Astrocyte (in vitro differentiated cells and primary cell): ENCODE measurements at regions not wholly inside any gene's neighbourhood (a gene's known extent, or its start where the extent isn't known, plus 50 kb on each side); places are given as distances from the start of the nearest gene placed in this dataset.

ENCODE experiments used
- DNase-seq: peaks from one replicate; pipeline ENCODE4 v3.0.0-alpha.2; 2010; ENCODE audit warnings: low read depth
- FAIRE-seq: peaks from 2 replicates; lab custom pipeline; 2011; peaks lifted over from hg19 to GRCh38; lab: Jason Lieb, UNC
- H2AFZ ChIP-seq: 2 replicates; pipeline ENCODE4 v1.6.0; 2012; ENCODE audit warnings: low read depth, low read length, inconsistent platforms
- H3K27ac ChIP-seq: 2 replicates; pipeline ENCODE4 v1.5.1; 2011; ENCODE audit warnings: low read depth, low read length, inconsistent platforms
- H3K27me3 ChIP-seq: 2 replicates; pipeline ENCODE4 v1.6.0; 2011; ENCODE audit warnings: low read length, inconsistent platforms; ENCODE audit not compliant: insufficient read depth
- H3K36me3 ChIP-seq: 2 replicates; pipeline ENCODE4 v1.5.1; 2011; ENCODE audit warnings: low read length, inconsistent platforms; ENCODE audit not compliant: insufficient read depth
- H3K4me1 ChIP-seq: 2 replicates; pipeline ENCODE4 v1.5.1; 2011; ENCODE audit warnings: low read length, inconsistent platforms; ENCODE audit not compliant: insufficient read depth
- H3K4me2 ChIP-seq: 2 replicates; pipeline ENCODE4 v1.6.0; 2012; ENCODE audit warnings: low read length, inconsistent platforms
- H3K4me3 ChIP-seq: 2 replicates; pipeline ENCODE4 v1.5.1; 2011; ENCODE audit warnings: low read depth, mild to moderate bottlenecking, low read length, inconsistent platforms; ENCODE audit not compliant: insufficient read depth
- H3K79me2 ChIP-seq: 2 replicates; pipeline ENCODE4 v1.6.0; 2012; ENCODE audit warnings: mild to moderate bottlenecking, low read length, inconsistent platforms; ENCODE audit not compliant: insufficient read depth
- H3K9ac ChIP-seq: 2 replicates; pipeline ENCODE4 v1.6.0; 2012; ENCODE audit warnings: mild to moderate bottlenecking, low read length, inconsistent platforms
- H3K9me3 ChIP-seq: 2 replicates; pipeline ENCODE4 v1.5.1; 2012; ENCODE audit warnings: low read depth, mild to moderate bottlenecking, low read length, inconsistent platforms; ENCODE audit not compliant: insufficient read depth
- H4K20me1 ChIP-seq: 2 replicates; pipeline ENCODE4 v1.6.0; 2012; ENCODE audit warnings: low read length, inconsistent platforms; ENCODE audit not compliant: insufficient read depth
- H3K27ac Mint-ChIP-seq: one replicate; pipeline ENCODE4 v1.8.0; 2021; ENCODE audit warnings: mild to moderate bottlenecking, mixed read lengths; ENCODE audit not compliant: unreplicated experiment
- H3K27me3 Mint-ChIP-seq: one replicate; pipeline ENCODE4 v1.8.0; 2021; ENCODE audit warnings: low read depth, mixed read lengths; ENCODE audit not compliant: unreplicated experiment
- H3K36me3 Mint-ChIP-seq: one replicate; pipeline ENCODE4 v1.8.0; 2021; ENCODE audit warnings: low read depth, mixed read lengths; ENCODE audit not compliant: unreplicated experiment
- H3K4me1 Mint-ChIP-seq: one replicate; pipeline ENCODE4 v1.8.0; 2021; ENCODE audit warnings: low read depth, mixed read lengths; ENCODE audit not compliant: unreplicated experiment
- H3K4me3 Mint-ChIP-seq: one replicate; pipeline ENCODE4 v1.8.0; 2021; ENCODE audit warnings: mild to moderate bottlenecking, moderate library complexity, mixed read lengths; ENCODE audit not compliant: unreplicated experiment
- H3K9me3 Mint-ChIP-seq: one replicate; pipeline ENCODE4 v1.8.0; 2021; ENCODE audit warnings: mild to moderate bottlenecking, mixed read lengths; ENCODE audit not compliant: unreplicated experiment
- CTCF ChIP-seq: IDR thresholded peaks from 2 replicates; pipeline ENCODE4 v1.5.1; 2011; ENCODE audit warnings: low read depth, mild to moderate bottlenecking, inconsistent platforms, low read length, moderate library complexity; ENCODE audit not compliant: insufficient read depth
- EZH2 ChIP-seq: IDR thresholded peaks from 2 replicates; pipeline ENCODE4 v1.6.1; 2012; ENCODE audit warnings: mild to moderate bottlenecking, low read length, inconsistent platforms; ENCODE audit not compliant: insufficient read depth

GRCh38 chr2:84026818-84027217 lies 432.3 kb downstream of the SUCLG1 start:
- Histone ChIP-seq H3K4me2 (no peak overlapping the region), H3K9me3 (no peaks in the 10 kb centered on the region), H3K9ac (no peak overlapping the region), H3K79me2 (no peaks in the 10 kb centered on the region), H3K27me3 (no peaks in the 10 kb centered on the region), H3K27ac (no peak overlapping the region), H2AFZ (no peak overlapping the region), H3K36me3 (no peaks in the 10 kb centered on the region), H3K4me3 (no peak overlapping the region), H3K4me1 (no peaks in the 10 kb centered on the region), H4K20me1 (no peaks in the 10 kb centered on the region)
- peaks cover 16% of the 10 kb centered on the region for H3K4me1 Mint-ChIP-seq
- DNase-seq: no peak
- no peaks in the 10 kb centered on the region for H3K9me3 Mint-ChIP-seq
- no peak overlapping the region for H3K4me3 Mint-ChIP-seq
- no peak for FAIRE-seq
- no peak overlapping the region for H3K27ac Mint-ChIP-seq
- no peak for TF ChIP-seq CTCF
- TF ChIP-seq EZH2: no peak
- H3K36me3 Mint-ChIP-seq: no peaks in the 10 kb centered on the region
- H3K27me3 Mint-ChIP-seq: no peaks in the 10 kb centered on the region

GRCh38 chr2:84022810-84023431 lies 436.2 kb downstream of the SUCLG1 start:
- Mint-ChIP-seq H3K27me3 (peaks cover 2% of the 10 kb centered on the region), H3K9me3 (no peaks in the 10 kb centered on the region), H3K36me3 (no peaks in the 10 kb centered on the region), H3K27ac (no peak overlapping the region), H3K4me1 (no peaks in the 10 kb centered on the region), H3K4me3 (no peak overlapping the region)
- H3K27ac ChIP-seq: no peak overlapping the region
- H3K36me3 ChIP-seq: no peaks in the 10 kb centered on the region
- DNase-seq: peak; percentile 4
- H3K9me3 ChIP-seq: no peaks in the 10 kb centered on the region
- H4K20me1 ChIP-seq: no peaks in the 10 kb centered on the region
- no peak overlapping the region for H2AFZ ChIP-seq
- H3K4me2 ChIP-seq: no peak overlapping the region
- TF ChIP-seq CTCF: peak; percentile 73
- TF ChIP-seq EZH2: no peak
- H3K4me3 ChIP-seq: no peak overlapping the region
- no peaks in the 10 kb centered on the region for H3K4me1 ChIP-seq
- no peaks in the 10 kb centered on the region for H3K79me2 ChIP-seq
- H3K27me3 ChIP-seq: no peaks in the 10 kb centered on the region
- FAIRE-seq: no peak
- no peak overlapping the region for H3K9ac ChIP-seq

GRCh38 chr2:84017010-84017409 lies 442.1 kb downstream of the SUCLG1 start:
- H3K4me1 ChIP-seq: no peaks in the 10 kb centered on the region
- H3K27ac Mint-ChIP-seq: no peak overlapping the region
- TF ChIP-seq CTCF (no peak), EZH2 (no peak)

More at GRCh38 chr2:84017010-84017409, 442.1 kb downstream of the SUCLG1 start:
- FAIRE-seq: no peak
- Mint-ChIP-seq H3K36me3 (no peaks in the 10 kb centered on the region), H3K27me3 (peaks cover 2% of the 10 kb centered on the region), H3K9me3 (no peaks in the 10 kb centered on the region), H3K4me3 (no peak overlapping the region), H3K4me1 (no peaks in the 10 kb centered on the region)
- Histone ChIP-seq H3K9me3 (no peaks in the 10 kb centered on the region), H3K27ac (no peak overlapping the region), H3K4me2 (no peak overlapping the region), H3K4me3 (no peak overlapping the region), H3K27me3 (no peaks in the 10 kb centered on the region), H3K36me3 (no peaks in the 10 kb centered on the region), H3K9ac (no peak overlapping the region), H2AFZ (no peak overlapping the region), H3K79me2 (no peaks in the 10 kb centered on the region), H4K20me1 (no peaks in the 10 kb centered on the region)
- DNase-seq: no peak
